PFSK-1 (cell line): ENCODE measurements at regions not wholly inside any gene's neighbourhood (a gene's known extent, or its start where the extent isn't known, plus 50 kb on each side); places are given as distances from the start of the nearest gene placed in this dataset.

Source experiments
- FOXP2 ChIP-seq: optimal IDR thresholded peaks from 2 replicates; pipeline ENCODE3; 2011; ENCODE audit warnings: borderline replicate concordance, control low read depth, inconsistent platforms; ENCODE audit not compliant: insufficient read depth; ENCODE audit errors: extremely low read length, extremely low read depth
- POLR2AphosphoS5 ChIP-seq: IDR thresholded peaks from 2 replicates; pipeline ENCODE4 v1.6.1; 2012; ENCODE audit warnings: low read depth, mild to moderate bottlenecking, control low read depth, low read length, moderate library complexity
- SIN3A ChIP-seq: IDR thresholded peaks from 2 replicates; pipeline ENCODE4 v1.6.1; 2012; ENCODE audit warnings: mild to moderate bottlenecking, low read length, moderate library complexity, borderline replicate concordance; ENCODE audit not compliant: insufficient read depth
- TAF1 ChIP-seq: IDR thresholded peaks from 2 replicates; pipeline ENCODE4 v1.6.1; 2012; ENCODE audit warnings: low read length, control low read depth, borderline replicate concordance; ENCODE audit not compliant: insufficient read depth
- TF ChIP-seq, protein P1 (sequence below), 2 experiments: IDR thresholded peaks; 2 replicates each; pipeline versions ENCODE4 v1.6.1 to v1.8.0; 2011 to 2012; ENCODE audit warnings: low read depth in 2 of 2, low read length in 2 of 2, control low read depth in 1 of 2, inconsistent platforms in 1 of 2, mild to moderate bottlenecking in 1 of 2, moderate library complexity in 1 of 2; ENCODE audit not compliant: insufficient read depth in 1 of 2

DNA sequence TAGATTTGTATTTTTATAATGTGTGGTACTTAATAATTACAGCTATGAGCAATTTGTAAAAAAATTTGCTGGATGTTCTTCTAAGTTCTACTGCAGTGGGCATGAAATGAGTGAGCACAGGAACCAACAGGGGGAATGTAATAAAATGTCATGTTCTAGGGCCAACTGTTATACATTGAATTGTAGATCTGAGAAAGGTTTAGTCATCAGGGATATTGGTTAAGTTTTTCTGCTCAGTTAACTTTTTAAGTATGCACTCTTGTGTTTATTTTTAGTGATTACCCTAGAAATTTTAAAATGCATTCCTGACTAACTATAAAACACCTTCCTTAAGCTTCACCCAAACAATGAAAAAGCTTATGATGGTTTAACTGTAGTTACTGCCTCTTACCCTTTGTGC is 101.8 kb downstream of the CAND1 start:
- TF ChIP-seq POLR2AphosphoS5 (no peak), SIN3A (no peak), FOXP2 (no peak), TAF1 (no peak)
- TF ChIP-seq, protein P1, sequence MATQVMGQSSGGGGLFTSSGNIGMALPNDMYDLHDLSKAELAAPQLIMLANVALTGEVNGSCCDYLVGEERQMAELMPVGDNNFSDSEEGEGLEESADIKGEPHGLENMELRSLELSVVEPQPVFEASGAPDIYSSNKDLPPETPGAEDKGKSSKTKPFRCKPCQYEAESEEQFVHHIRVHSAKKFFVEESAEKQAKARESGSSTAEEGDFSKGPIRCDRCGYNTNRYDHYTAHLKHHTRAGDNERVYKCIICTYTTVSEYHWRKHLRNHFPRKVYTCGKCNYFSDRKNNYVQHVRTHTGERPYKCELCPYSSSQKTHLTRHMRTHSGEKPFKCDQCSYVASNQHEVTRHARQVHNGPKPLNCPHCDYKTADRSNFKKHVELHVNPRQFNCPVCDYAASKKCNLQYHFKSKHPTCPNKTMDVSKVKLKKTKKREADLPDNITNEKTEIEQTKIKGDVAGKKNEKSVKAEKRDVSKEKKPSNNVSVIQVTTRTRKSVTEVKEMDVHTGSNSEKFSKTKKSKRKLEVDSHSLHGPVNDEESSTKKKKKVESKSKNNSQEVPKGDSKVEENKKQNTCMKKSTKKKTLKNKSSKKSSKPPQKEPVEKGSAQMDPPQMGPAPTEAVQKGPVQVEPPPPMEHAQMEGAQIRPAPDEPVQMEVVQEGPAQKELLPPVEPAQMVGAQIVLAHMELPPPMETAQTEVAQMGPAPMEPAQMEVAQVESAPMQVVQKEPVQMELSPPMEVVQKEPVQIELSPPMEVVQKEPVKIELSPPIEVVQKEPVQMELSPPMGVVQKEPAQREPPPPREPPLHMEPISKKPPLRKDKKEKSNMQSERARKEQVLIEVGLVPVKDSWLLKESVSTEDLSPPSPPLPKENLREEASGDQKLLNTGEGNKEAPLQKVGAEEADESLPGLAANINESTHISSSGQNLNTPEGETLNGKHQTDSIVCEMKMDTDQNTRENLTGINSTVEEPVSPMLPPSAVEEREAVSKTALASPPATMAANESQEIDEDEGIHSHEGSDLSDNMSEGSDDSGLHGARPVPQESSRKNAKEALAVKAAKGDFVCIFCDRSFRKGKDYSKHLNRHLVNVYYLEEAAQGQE (IDR thresholded peaks at IDR 0.05; ENCODE audit: insufficient read depth in 1 of 2, low read depth in 2 of 2, low read length in 2 of 2) = no peak

DNA sequence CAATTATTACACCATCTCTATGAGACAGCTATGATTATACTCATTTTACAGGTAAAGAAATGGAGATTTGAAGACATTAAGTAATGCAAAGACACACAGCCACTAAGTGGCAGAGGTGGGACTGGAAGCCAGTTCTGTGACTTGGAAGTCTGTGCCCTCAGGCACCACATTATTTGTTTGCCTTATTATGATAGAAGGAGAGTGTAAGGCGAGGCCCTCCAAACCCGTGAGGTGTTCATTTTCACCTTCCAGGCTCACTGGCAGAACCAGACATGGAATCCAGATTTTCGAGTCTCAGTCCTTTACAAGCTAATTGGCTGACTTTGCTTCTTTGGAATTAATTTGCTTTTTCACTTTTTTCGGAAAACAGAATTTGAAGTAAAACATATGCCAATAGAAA is 107.9 kb downstream of the CAND1 start:
- TF ChIP-seq, protein P1 (IDR thresholded peaks at IDR 0.05; ENCODE audit: insufficient read depth in 1 of 2, low read depth in 2 of 2, low read length in 2 of 2) = no peak
- TF ChIP-seq FOXP2 (no peak), POLR2AphosphoS5 (no peak)

DNA sequence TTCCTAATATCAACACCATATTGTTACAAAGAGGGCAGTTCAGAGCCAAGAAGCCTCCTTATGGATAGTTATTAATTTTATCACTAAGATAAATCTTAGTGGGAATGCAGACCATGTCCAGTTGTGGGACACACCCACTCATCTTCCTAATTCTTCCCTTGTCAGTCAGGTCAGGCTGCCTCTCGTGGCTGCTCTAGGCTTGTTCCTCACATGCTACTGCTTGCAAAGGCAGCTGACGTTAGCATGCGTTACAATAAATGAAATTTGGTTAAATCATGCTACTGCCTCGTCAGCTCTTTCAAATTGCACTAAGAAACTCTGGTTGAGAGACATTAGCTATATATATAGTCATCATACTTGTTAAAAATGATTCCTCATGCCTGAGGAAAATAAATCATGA is 108.4 kb downstream of the CAND1 start:
- TF ChIP-seq SIN3A = no peak
- no peak for TF ChIP-seq POLR2AphosphoS5

DNA sequence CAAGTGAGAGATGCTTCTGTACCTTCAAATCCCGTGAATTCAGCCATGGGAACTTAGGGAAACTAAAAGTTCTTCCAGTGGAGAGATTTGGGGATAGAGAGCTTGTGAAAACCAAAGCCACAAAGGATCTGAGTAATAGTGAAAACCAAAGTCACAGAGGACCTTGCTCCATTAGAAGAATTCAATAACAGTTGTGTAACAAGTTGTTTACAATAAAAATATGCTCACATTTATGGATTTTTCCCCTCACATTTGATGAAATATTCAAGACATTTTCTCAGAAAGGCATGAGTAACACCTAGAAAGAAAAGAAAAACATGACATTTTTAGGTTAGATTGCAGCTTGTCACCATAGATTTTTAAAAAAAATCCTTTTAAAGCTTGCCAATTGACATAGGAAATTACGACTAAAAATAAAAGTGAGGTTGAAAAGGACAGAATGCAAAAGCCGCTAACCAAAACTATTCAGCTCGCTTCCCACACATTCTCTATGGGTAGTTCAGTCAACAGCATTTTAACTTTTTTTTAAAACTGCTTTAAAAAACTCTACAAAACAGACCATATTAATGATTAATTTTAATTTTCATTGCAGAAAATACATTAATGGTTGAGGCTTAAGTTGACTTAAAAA is 113.2 kb downstream of the CAND1 start:
- TF ChIP-seq FOXP2 (no peak), POLR2AphosphoS5 (no peak), SIN3A (no peak), TAF1 (no peak)
- TF ChIP-seq, protein P1 (IDR thresholded peaks at IDR 0.05; ENCODE audit: insufficient read depth in 1 of 2, low read depth in 2 of 2, low read length in 2 of 2) = no peak

DNA sequence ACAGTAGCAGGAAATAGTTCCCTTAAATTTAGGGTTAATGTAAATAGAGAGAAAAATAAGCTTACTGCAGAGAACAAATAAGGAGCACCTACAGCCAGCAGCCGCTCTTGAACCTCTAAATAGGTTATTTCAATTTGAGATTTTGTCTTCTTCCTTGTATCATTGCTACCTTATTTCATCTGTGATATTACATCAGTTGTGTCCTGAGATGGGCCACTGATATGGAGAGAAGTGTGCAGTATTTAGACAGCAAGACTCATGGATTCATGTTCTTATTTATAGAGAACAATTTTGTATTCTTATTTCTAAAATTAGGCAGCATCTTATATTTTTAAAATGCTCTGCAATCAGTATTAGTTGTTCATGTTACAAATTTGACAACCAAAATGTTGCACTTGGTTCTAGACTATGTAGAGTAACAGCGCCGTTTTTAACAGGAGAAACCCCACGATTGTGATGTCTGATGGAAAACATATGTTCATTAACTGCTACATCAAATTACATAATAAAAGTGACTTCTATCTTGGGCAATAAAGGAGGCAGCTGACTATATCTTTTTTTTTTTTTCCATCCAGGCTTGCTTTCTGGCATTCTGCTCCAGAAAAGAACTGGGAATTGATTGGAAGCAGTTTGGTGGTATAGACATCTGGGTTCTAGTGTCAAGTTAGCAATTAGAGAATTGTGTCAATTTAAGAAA is 117.9 kb downstream of the CAND1 start:
- TF ChIP-seq SIN3A (no peak), TAF1 (no peak), POLR2AphosphoS5 (no peak), FOXP2 (no peak)
- TF ChIP-seq, protein P1 (IDR thresholded peaks at IDR 0.05; ENCODE audit: insufficient read depth in 1 of 2, low read depth in 2 of 2, low read length in 2 of 2) = no peak
